Small intestine (tissue), 7 donors: ENCODE measurements at regions not wholly inside any gene's neighbourhood (a gene's known extent, or its start where the extent isn't known, plus 50 kb on each side); places are given as distances from the start of the nearest gene placed in this dataset.

Experiments used
- DNase-seq, 2 donors: peaks; one replicate each; pipeline versions ENCODE4 v3.0.0 to v3.0.0-alpha.2; 2013
- FAIRE-seq: peaks from 2 replicates; lab custom pipeline; 2012; peaks lifted over from hg19 to GRCh38; lab: Jason Lieb, UNC
- H3K27ac ChIP-seq, 3 donors: one replicate each; pipeline ENCODE4 v1.5.1; 2013; ENCODE audit warnings: low read length in 2 of 3, mild to moderate bottlenecking in 2 of 3, control low read depth in 1 of 3, inconsistent platforms in 1 of 3, low read depth in 1 of 3, moderate library complexity in 1 of 3
- H3K27me3 ChIP-seq, 3 donors: one replicate each; pipeline ENCODE4 v1.6.1; 2013; ENCODE audit warnings: low read length in 3 of 3, inconsistent platforms in 1 of 3; ENCODE audit not compliant: control insufficient read depth in 3 of 3, insufficient read depth in 3 of 3
- H3K36me3 ChIP-seq, 3 donors: one replicate each; pipeline ENCODE4 v1.6.1; 2013; ENCODE audit warnings: low read length in 3 of 3, inconsistent platforms in 1 of 3, low read depth in 1 of 3, mild to moderate bottlenecking in 1 of 3, moderate library complexity in 1 of 3; ENCODE audit not compliant: control insufficient read depth in 3 of 3, insufficient read depth in 2 of 3
- H3K4me1 ChIP-seq, 3 donors: one replicate each; pipeline ENCODE4 v1.6.1; 2013; ENCODE audit warnings: low read length in 2 of 3, inconsistent platforms in 1 of 3, low read depth in 1 of 3, mild to moderate bottlenecking in 1 of 3, moderate library complexity in 1 of 3; ENCODE audit not compliant: control insufficient read depth in 3 of 3, insufficient read depth in 2 of 3
- H3K4me3 ChIP-seq, 3 donors: one replicate each; pipeline ENCODE4 v1.5.1; 2013; ENCODE audit warnings: low read length in 3 of 3, control low read depth in 1 of 3, inconsistent platforms in 1 of 3, low read depth in 1 of 3, mild to moderate bottlenecking in 1 of 3, moderate library complexity in 1 of 3
- H3K9me3 ChIP-seq, 2 donors: one replicate each; pipeline ENCODE4 v1.6.1; 2013; ENCODE audit warnings: low read depth in 1 of 2, low read length in 1 of 2; ENCODE audit not compliant: control insufficient read depth in 2 of 2, insufficient read depth in 1 of 2
- WGBS, 3 donors: extraction: QIAGEN DNeasy Blood & Tissue Kit; methylation state at CpG; one replicate each; pipeline ENCODE4 v1.1.7; 2013; 5-methylcytosine and 5-hydroxymethylcytosine counted together
- donor health status: healthy with polysubstance abuse.
- donor health status: control.
- donor health status: control.
- donor health status: Bipolar disorder and iron deficiency.
- donor health status: healthy.

- DNase-seq (no peak), FAIRE-seq (no peak)
- 76 to 79% (median 77%) methylated on average over 3 of the region's 3 CpGs for WGBS, 3 donors
- no peaks in the 10 kb centered on the region for H3K36me3 ChIP-seq
- H3K9me3 ChIP-seq: no peaks in the 10 kb centered on the region
- no peaks in the 10 kb centered on the region for H3K4me1 ChIP-seq
- no peaks in the 10 kb centered on the region for H3K27me3 ChIP-seq
- H3K27ac ChIP-seq: no peak overlapping the region
- no peak overlapping the region for H3K4me3 ChIP-seq
Observed at GRCh38 chr18:41659438-41660130, 295.4 kb upstream of the PIK3C3 start.

- H3K4me1 ChIP-seq: no peaks in the 10 kb centered on the region
- no peaks in the 10 kb centered on the region for H3K27me3 ChIP-seq
- H3K36me3 ChIP-seq: no peaks in the 10 kb centered on the region
- no peak overlapping the region for H3K27ac ChIP-seq
- no peak for DNase-seq
- H3K9me3 ChIP-seq: no peaks in the 10 kb centered on the region
- 72 to 82% (median 78%) methylated on average over 4 of the region's 4 CpGs for WGBS, 3 donors
- no peak overlapping the region for H3K4me3 ChIP-seq
- no peak for FAIRE-seq
Observed at GRCh38 chr18:41657189-41657588, 297.8 kb upstream of the PIK3C3 start.

GRCh38 chr18:41655074-41655473 is 300.0 kb upstream of the PIK3C3 start:
- Histone ChIP-seq H3K4me3 (no peak overlapping the region), H3K9me3 (no peaks in the 10 kb centered on the region), H3K27ac (no peak overlapping the region), H3K36me3 (no peaks in the 10 kb centered on the region), H3K27me3 (no peaks in the 10 kb centered on the region), H3K4me1 (no peaks in the 10 kb centered on the region)
- WGBS, 3 donors: 94 to 100% (median 96%) methylated on average over 1 of the region's 1 CpG
- DNase-seq: no peak
- no peak for FAIRE-seq

GRCh38 chr18:41647914-41648313 is 307.1 kb upstream of the PIK3C3 start:
- DNase-seq (no peak), FAIRE-seq (no peak)
- H3K4me3 ChIP-seq: no peak overlapping the region
- H3K27ac ChIP-seq: no peak overlapping the region
- no peaks in the 10 kb centered on the region for H3K4me1 ChIP-seq
- no peaks in the 10 kb centered on the region for H3K27me3 ChIP-seq
- 65 to 72% (median 68%) methylated on average over 2 of the region's 2 CpGs for WGBS, 3 donors
- no peaks in the 10 kb centered on the region for H3K9me3 ChIP-seq
- no peaks in the 10 kb centered on the region for H3K36me3 ChIP-seq

GRCh38 chr18:41646915-41647620 is 308.0 kb upstream of the PIK3C3 start:
- H3K27me3 ChIP-seq: no peaks in the 10 kb centered on the region
- H3K4me3 ChIP-seq: no peak overlapping the region
- WGBS, 3 donors: 69 to 80% (median 75%) methylated on average over 11 of the region's 11 CpGs
- H3K4me1 ChIP-seq: no peaks in the 10 kb centered on the region
- DNase-seq (no peak), FAIRE-seq (no peak)
- H3K9me3 ChIP-seq: no peaks in the 10 kb centered on the region
- no peaks in the 10 kb centered on the region for H3K36me3 ChIP-seq
- H3K27ac ChIP-seq: no peak overlapping the region

GRCh38 chr18:41645589-41646360 is 309.3 kb upstream of the PIK3C3 start:
- no peaks in the 10 kb centered on the region for H3K4me1 ChIP-seq
- 34 to 87% (median 45%) methylated on average over 1 of the region's 1 CpG for WGBS, 3 donors
- H3K27me3 ChIP-seq: no peaks in the 10 kb centered on the region
- FAIRE-seq (no peak), DNase-seq (no peak)
- H3K27ac ChIP-seq: no peak overlapping the region
- H3K4me3 ChIP-seq: no peak overlapping the region
- no peaks in the 10 kb centered on the region for H3K9me3 ChIP-seq
- no peaks in the 10 kb centered on the region for H3K36me3 ChIP-seq

GRCh38 chr18:41644466-41644865 is 310.6 kb upstream of the PIK3C3 start:
- no peaks in the 10 kb centered on the region for H3K9me3 ChIP-seq
- DNase-seq: no peak
- 47 to 64% (median 57%) methylated on average over 1 of the region's 1 CpG for WGBS, 3 donors
- no peak overlapping the region for H3K4me3 ChIP-seq
- no peaks in the 10 kb centered on the region for H3K36me3 ChIP-seq
- H3K4me1 ChIP-seq: no peaks in the 10 kb centered on the region
- H3K27ac ChIP-seq: no peak overlapping the region
- H3K27me3 ChIP-seq: no peaks in the 10 kb centered on the region
- FAIRE-seq: no peak

- Histone ChIP-seq H3K27ac (no peak overlapping the region), H3K9me3 (no peaks in the 10 kb centered on the region), H3K36me3 (no peaks in the 10 kb centered on the region), H3K27me3 (no peaks in the 10 kb centered on the region), H3K4me3 (no peak overlapping the region), H3K4me1 (no peaks in the 10 kb centered on the region)
- FAIRE-seq: no peak
- 68 to 75% (median 72%) methylated on average over 3 of the region's 3 CpGs for WGBS, 3 donors
- no peak for DNase-seq
Observed at GRCh38 chr18:41643427-41643826, 311.6 kb upstream of the PIK3C3 start.
